H1 (cell line): ENCODE measurements at regions not wholly inside any gene's neighbourhood (a gene's known extent, or its start where the extent isn't known, plus 50 kb on each side); places are given as distances from the start of the nearest gene placed in this dataset.

Experiments
- CTCF ChIA-PET: fragments of 300-600 bp; sonication (Branson Sonifier 250); formaldehyde crosslinking; loops from one replicate; lab custom pipeline; 2021; ENCODE audit not compliant: partially characterized antibody; lab: Charles Lee
- POLR2A ChIA-PET: fragments of 300-600 bp; sonication (Branson Sonifier 250); formaldehyde crosslinking; loops from one replicate; lab custom pipeline; 2021; ENCODE audit warnings: inconsistent platforms; ENCODE audit not compliant: partially characterized antibody; lab: Charles Lee
- DNase-seq, 2 experiments: peaks; one replicate each; pipeline versions ENCODE4 v3.0.0 to v3.0.0-alpha.2; 2010 to 2022; ENCODE audit warnings: low spot score in 2 of 2, low read depth in 1 of 2, mixed read lengths in 1 of 2
- FAIRE-seq: peaks from 2 replicates; lab custom pipeline; 2011; peaks lifted over from hg19 to GRCh38; lab: Jason Lieb, UNC
- H2AFZ ChIP-seq: 2 replicates; pipeline ENCODE4 v1.8.1; 2012; ENCODE audit warnings: low read length, inconsistent platforms
- H2AK5ac ChIP-seq: 2 replicates; pipeline ENCODE4 v1.6.1; 2013; ENCODE audit warnings: low read depth, low read length
- H2BK120ac ChIP-seq: replicated peaks from 2 replicates; pipeline ENCODE3; 2013; ENCODE audit warnings: low read depth, low read length, inconsistent platforms
- H2BK12ac ChIP-seq: 2 replicates; pipeline ENCODE4 v1.6.1; 2013; ENCODE audit warnings: low read depth, low read length
- H2BK15ac ChIP-seq: 2 replicates; pipeline ENCODE4 v1.6.1; 2013; ENCODE audit warnings: low read length
- H2BK20ac ChIP-seq: 2 replicates; pipeline ENCODE4 v1.6.1; 2013; ENCODE audit warnings: low read length
- H2BK5ac ChIP-seq: 2 replicates; pipeline ENCODE4 v1.6.1; 2013; ENCODE audit warnings: low read depth, low read length
- H3K14ac ChIP-seq: 2 replicates; pipeline ENCODE4 v1.6.1; 2013; ENCODE audit warnings: inconsistent platforms; ENCODE audit not compliant: insufficient read length
- H3K18ac ChIP-seq: 2 replicates; pipeline ENCODE4 v1.6.1; 2013; ENCODE audit warnings: low read length; ENCODE audit errors: extremely low read depth
- H3K23ac ChIP-seq: 2 replicates; pipeline ENCODE4 v1.6.1; 2013; ENCODE audit warnings: inconsistent platforms; ENCODE audit not compliant: insufficient read length
- H3K23me2 ChIP-seq: 2 replicates; pipeline ENCODE4 v1.6.1; 2013; ENCODE audit warnings: low read depth, low read length
- H3K27ac ChIP-seq: 2 replicates; pipeline ENCODE4 v1.6.1; 2011; ENCODE audit warnings: low read depth, low read length, inconsistent platforms
- H3K27me3 ChIP-seq, 4 experiments: replicated peaks in 1 of 4; 1 replicate in 1 of 4; 2 replicates in 3 of 4; pipeline versions ENCODE4 v1.6.1 to v1.8.1; 2011 to 2013; ENCODE audit warnings: low read length in 3 of 4, mild to moderate bottlenecking in 3 of 4, inconsistent platforms in 2 of 4, mixed read lengths in 2 of 4, moderate library complexity in 1 of 4; ENCODE audit not compliant: control insufficient read depth in 3 of 4, insufficient read depth in 3 of 4; ENCODE audit errors: extremely low read depth in 1 of 4
- H3K36me3 ChIP-seq, 4 experiments: 2 replicates each; pipeline versions ENCODE4 v1.6.1 to v1.8.1; 2011 to 2013; ENCODE audit warnings: mild to moderate bottlenecking in 4 of 4, low read length in 3 of 4, moderate library complexity in 2 of 4, control low read depth in 1 of 4, inconsistent platforms in 1 of 4; ENCODE audit not compliant: insufficient read depth in 4 of 4, control insufficient read depth in 2 of 4
- H3K4ac ChIP-seq: replicated peaks from 2 replicates; pipeline ENCODE3; 2013; ENCODE audit warnings: low read length, low read depth, mixed read lengths, inconsistent platforms; ENCODE audit not compliant: insufficient read length
- H3K4me1 ChIP-seq, 4 experiments: replicated peaks in 1 of 4; 1 replicate in 1 of 4; 2 replicates in 3 of 4; pipeline versions ENCODE4 v1.6.1 to v1.8.1; 2011 to 2013; ENCODE audit warnings: low read length in 3 of 4, inconsistent platforms in 2 of 4, mixed read lengths in 1 of 4; ENCODE audit not compliant: insufficient read depth in 4 of 4, control insufficient read depth in 3 of 4
- H3K4me2 ChIP-seq, 2 experiments: 2 replicates each; pipeline versions ENCODE4 v1.6.1 to v1.8.1; 2011 to 2013; ENCODE audit warnings: low read depth in 2 of 2, low read length in 2 of 2, control low read depth in 1 of 2, inconsistent platforms in 1 of 2, mild to moderate bottlenecking in 1 of 2; ENCODE audit not compliant: insufficient read depth in 1 of 2
- H3K4me3 ChIP-seq, 4 experiments: fragments of 200-600, 300-600 bp in 1 of 4; sonication (generic), shearing (Covaris generic), sonication (Bioruptor Twin) in 1 of 4; 2 replicates each; pipeline versions ENCODE4 v1.5.1 to v1.8.1; 2011 to 2016; ENCODE audit warnings: low read length in 4 of 4, low read depth in 3 of 4, control low read depth in 2 of 4, inconsistent platforms in 2 of 4, mild to moderate bottlenecking in 2 of 4, mixed read lengths in 1 of 4, moderate library complexity in 1 of 4; ENCODE audit not compliant: insufficient read depth in 2 of 4; ENCODE audit errors: extremely low read depth in 1 of 4
- H3K56ac ChIP-seq: replicated peaks from 2 replicates; pipeline ENCODE3; 2013; ENCODE audit warnings: low read depth, mild to moderate bottlenecking, mixed read lengths, low read length, inconsistent platforms; ENCODE audit not compliant: insufficient read length
- H3K79me1 ChIP-seq: 2 replicates; pipeline ENCODE4 v1.6.1; 2013; ENCODE audit warnings: low read depth, low read length, control low read depth
- H3K79me2 ChIP-seq, 2 experiments: 2 replicates each; pipeline versions ENCODE4 v1.6.1 to v1.8.1; 2012 to 2013; ENCODE audit warnings: low read length in 2 of 2, mild to moderate bottlenecking in 2 of 2, inconsistent platforms in 1 of 2; ENCODE audit not compliant: insufficient read depth in 2 of 2, control insufficient read depth in 1 of 2
- H3K9ac ChIP-seq, 4 experiments: replicated peaks in 1 of 4; 1 replicate in 1 of 4; 2 replicates in 3 of 4; pipeline versions ENCODE4 v1.6.1 to v1.8.1; 2011 to 2013; ENCODE audit warnings: low read depth in 3 of 4, low read length in 3 of 4, control low read depth in 2 of 4, mild to moderate bottlenecking in 2 of 4, moderate library complexity in 2 of 4, inconsistent platforms in 1 of 4; ENCODE audit errors: extremely low read depth in 1 of 4
- H3K9me3 ChIP-seq, 2 experiments: 2 replicates each; pipeline versions ENCODE4 v1.6.1 to v1.8.1; 2012 to 2013; ENCODE audit warnings: mild to moderate bottlenecking in 2 of 2, moderate library complexity in 2 of 2, control low read depth in 1 of 2, inconsistent platforms in 1 of 2, low read depth in 1 of 2, low read length in 1 of 2, mixed read lengths in 1 of 2; ENCODE audit not compliant: insufficient read depth in 2 of 2
- H4K20me1 ChIP-seq, 2 experiments: replicated peaks in 1 of 2; 2 replicates each; pipeline versions ENCODE3 to v1.8.1; 2011 to 2013; ENCODE audit warnings: inconsistent platforms in 2 of 2, low read length in 2 of 2, mild to moderate bottlenecking in 1 of 2; ENCODE audit not compliant: insufficient read depth in 2 of 2, control insufficient read depth in 1 of 2
- H4K5ac ChIP-seq: 2 replicates; pipeline ENCODE4 v1.6.1; 2013; ENCODE audit warnings: low read length, low read depth, mixed read lengths, inconsistent platforms; ENCODE audit not compliant: insufficient read length
- H4K8ac ChIP-seq: 2 replicates; pipeline ENCODE4 v1.8.0; 2013; ENCODE audit warnings: mild to moderate bottlenecking, moderate library complexity, low read length, inconsistent platforms; ENCODE audit not compliant: insufficient read depth; ENCODE audit errors: extremely low read depth
- H4K91ac ChIP-seq: replicated peaks from 2 replicates; pipeline ENCODE3; 2013; ENCODE audit warnings: low read length, mixed read lengths, inconsistent platforms; ENCODE audit not compliant: insufficient read length
- BCL11A ChIP-seq, 2 experiments: IDR thresholded peaks; one replicate each; pipeline ENCODE4 v1.6.1; 2011; ENCODE audit warnings: low read depth in 2 of 2, low read length in 2 of 2, mild to moderate bottlenecking in 2 of 2
- CHD1 ChIP-seq: IDR thresholded peaks from 2 replicates; pipeline ENCODE4 v1.6.1; 2012; ENCODE audit warnings: low read depth, low read length, improper control_type of control experiment
- CHD2 ChIP-seq: IDR thresholded peaks from 2 replicates; pipeline ENCODE4 v1.6.1; 2012; ENCODE audit warnings: low read length, improper control_type of control experiment
- CTBP2 ChIP-seq: IDR thresholded peaks from 2 replicates; pipeline ENCODE4 v1.7.0; 2011; ENCODE audit warnings: borderline replicate concordance, mild to moderate bottlenecking, moderate library complexity, mixed read lengths, low read length; ENCODE audit not compliant: insufficient read depth, insufficient read length
- FOSL1 ChIP-seq: IDR thresholded peaks from 2 replicates; pipeline ENCODE4 v1.6.1; 2011; ENCODE audit warnings: mild to moderate bottlenecking, low read depth, low read length, moderate library complexity; ENCODE audit not compliant: insufficient read depth
- HDAC6 ChIP-seq: IDR thresholded peaks from one replicate; pipeline ENCODE4 v1.7.1; 2012; ENCODE audit warnings: low read depth, mild to moderate bottlenecking, inconsistent platforms, low read length, moderate library complexity
- PHF8 ChIP-seq: fragments of 200-600 bp; sonication (generic); conservative IDR thresholded peaks from 2 replicates; pipeline ENCODE4 v1.7.1; 2012; ENCODE audit warnings: low read depth, mild to moderate bottlenecking, inconsistent platforms, low read length, moderate library complexity
- POLR2A ChIP-seq, 2 experiments: IDR thresholded peaks; 1 replicate in 1 of 2; 2 replicates in 1 of 2; pipeline ENCODE4 v1.6.1; 2011; ENCODE audit warnings: low read depth in 2 of 2, low read length in 2 of 2, mild to moderate bottlenecking in 2 of 2; ENCODE audit errors: control extremely low read depth in 1 of 2
- RBBP5 ChIP-seq: IDR thresholded peaks from 2 replicates; pipeline ENCODE4 v1.7.1; 2012; ENCODE audit warnings: low read depth, mild to moderate bottlenecking, inconsistent platforms, low read length, moderate library complexity, borderline replicate concordance
- RNF2 ChIP-seq: fragments of 200-900, 300-1000 bp; sonication (generic); IDR thresholded peaks from 2 replicates; pipeline ENCODE4 v1.7.1; 2016; ENCODE audit warnings: borderline replicate concordance, low read depth, mild to moderate bottlenecking, antibody characterized with exemption, low read length; ENCODE audit not compliant: poor library complexity, severe bottlenecking; ENCODE audit errors: missing control alignments
- SIN3A ChIP-seq, 2 experiments: IDR thresholded peaks in 1 of 2; conservative IDR thresholded peaks in 1 of 2; 2 replicates each; pipeline ENCODE4 v1.6.1; 2011 to 2012; ENCODE audit warnings: low read length in 2 of 2, improper control_type of control experiment in 1 of 2, low read depth in 1 of 2, mild to moderate bottlenecking in 1 of 2
- SIX5 ChIP-seq: IDR thresholded peaks from 2 replicates; pipeline ENCODE4 v1.6.1; 2011; ENCODE audit warnings: mild to moderate bottlenecking, low read depth, low read length
- SRF ChIP-seq: IDR thresholded peaks from 2 replicates; pipeline ENCODE4 v1.6.1; 2011; ENCODE audit warnings: mild to moderate bottlenecking, low read depth, low read length, moderate library complexity
- TAF7 ChIP-seq: optimal IDR thresholded peaks from 2 replicates; pipeline ENCODE3; 2011; ENCODE audit warnings: low read depth, mild to moderate bottlenecking, inconsistent platforms, low read length, moderate library complexity, borderline replicate concordance
- WGBS, 2 experiments: shearing (Covaris generic) in 1 of 2; methylation state at CpG; one replicate each; pipeline versions ENCODE4 v1.1.6 to v1.1.7; 2013 to 2015; ENCODE audit warnings: low lambda C conversion rate in 2 of 2, mixed read lengths in 2 of 2, inconsistent platforms in 1 of 2, low coverage in 1 of 2, missing lambda C conversion rate in 1 of 2; ENCODE audit not compliant: insufficient replicate concordance in 2 of 2, insufficient coverage in 1 of 2, insufficient read length in 1 of 2; ENCODE audit errors: extremely low coverage in 1 of 2, missing lambda C conversion rate in 1 of 2; 5-methylcytosine and 5-hydroxymethylcytosine counted together

DNA sequence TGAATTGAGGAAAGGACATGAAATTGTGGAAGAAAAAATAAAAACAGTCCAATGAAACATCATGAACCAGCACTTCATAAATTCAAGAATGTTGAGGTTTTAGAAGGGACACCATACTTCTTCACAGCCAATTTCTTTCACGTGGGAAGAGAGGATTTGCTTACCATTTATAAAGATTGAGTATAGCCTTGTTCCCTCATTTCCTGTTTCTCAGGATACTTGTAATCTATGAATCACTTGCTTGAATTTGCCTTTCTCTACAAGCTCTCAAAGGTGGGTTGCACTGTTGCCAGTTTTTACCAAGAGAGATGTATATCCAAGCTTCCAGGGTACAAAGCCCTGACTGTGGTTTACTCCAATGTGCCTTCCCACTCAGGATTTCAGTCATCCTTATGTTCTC, 116.1 kb downstream of the DUSP6 start:
- H2AFZ ChIP-seq, result no peak overlapping the region
- no peaks in the 10 kb centered on the region for H3K9me3 ChIP-seq

More for the DNA sequence above, 116.1 kb downstream of the DUSP6 start:
- Histone ChIP-seq H3K27me3 (no peaks in the 10 kb centered on the region), H4K20me1 (no peaks in the 10 kb centered on the region), H3K79me1 (no peaks in the 10 kb centered on the region), H4K91ac (no peak overlapping the region), H2BK5ac (no peak overlapping the region), H3K36me3 (no peaks in the 10 kb centered on the region), H3K4me1 (peaks cover 0 to 2% (median 0%) of the 10 kb centered on the region in 4 experiments; a peak in 1 of 7 replicates), H3K4ac (no peak overlapping the region), H2BK12ac (no peak overlapping the region), H3K4me2 (no peak overlapping the region), H3K4me3 (no peak overlapping the region), H3K14ac (no peak overlapping the region), H2BK20ac (no peak overlapping the region), H2BK120ac (no peak overlapping the region), H3K23me2 (no peaks in the 10 kb centered on the region), H2BK15ac (no peak overlapping the region), H3K56ac (no peak overlapping the region), H3K18ac (no peak overlapping the region), H4K5ac (no peak overlapping the region), H3K27ac (no peak overlapping the region), H3K79me2 (no peaks in the 10 kb centered on the region), H2AK5ac (no peak overlapping the region), H3K9ac (no peak overlapping the region), H4K8ac (no peak overlapping the region), H3K23ac (no peak overlapping the region)
- CTCF ChIA-PET, result interaction anchor here (0.9 kb wide), 1 partner anchor 217 kb away, joined by 3 read pairs; no protein-coding TSS in a partner anchor
- FAIRE-seq, result no peak
- 74% methylated on average over 1 of the region's 1 CpG; no CpG with 5 or more reads in 1 of the 2 experiments for WGBS, 2 experiments
- DNase-seq, result no peak
- POLR2A ChIA-PET, result no interaction called here
- TF ChIP-seq CTBP2 (no peak), FOSL1 (no peak), POLR2A (IDR thresholded peaks at IDR 0.05; ENCODE audit: control extremely low read depth in 1 of 2, low read depth in 2 of 2, low read length in 2 of 2) (no peak), HDAC6 (no peak), SRF (no peak), BCL11A (IDR thresholded peaks at IDR 0.05; ENCODE audit: low read depth in 2 of 2, low read length in 2 of 2) (no peak), CHD1 (no peak), TAF7 (no peak), RNF2 (no peak), CHD2 (no peak), PHF8 (no peak), SIX5 (no peak), SIN3A (conservative IDR thresholded peaks at IDR 0.05 in 1 of 2, IDR thresholded peaks at IDR 0.05 in 1 of 2; ENCODE audit: low read depth in 1 of 2, low read length in 2 of 2) (no peak), RBBP5 (no peak)
